Brain microvascular endothelial cell (primary cell): ENCODE measurements at regions not wholly inside any gene's neighbourhood (a gene's known extent, or its start where the extent isn't known, plus 50 kb on each side); places are given as distances from the start of the nearest gene placed in this dataset.
"Not testable (repeated sequence)": the region's sequence is repeated elsewhere in the genome, so short reads cannot be mapped to it uniquely, and the experiment has no call there.

Experiments
- DNase-seq: peaks from one replicate; pipeline ENCODE4 v3.0.0-alpha.2; 2020
- H3K27ac ChIP-seq: fragments of 250-450 bp; sonication (Bioruptor Pico); 2 replicates; pipeline ENCODE4 v1.5.1; 2020; ENCODE audit warnings: mild to moderate bottlenecking, moderate library complexity
- H3K27me3 ChIP-seq: fragments of 250-450 bp; sonication (Bioruptor Pico); replicated peaks from 2 replicates; pipeline ENCODE4 v1.5.1; 2020; ENCODE audit warnings: mild to moderate bottlenecking
- H3K36me3 ChIP-seq: fragments of 250-450 bp; sonication (Bioruptor Pico); replicated peaks from 2 replicates; pipeline ENCODE4 v1.5.1; 2020; ENCODE audit warnings: mild to moderate bottlenecking
- H3K4me3 ChIP-seq: 2 replicates; pipeline ENCODE4 v1.5.1; 2011; ENCODE audit warnings: low read depth, mild to moderate bottlenecking, control low read depth, low read length, moderate library complexity
- in situ Hi-C: cut with HindIII; loops from 2 replicates; pipeline ENCODE4 v1.10.0; 2017; ENCODE audit warnings: low sequenced_read_pairs, low pct_ligation_motif_present
- TF ChIP-seq, protein P1 (sequence below): IDR thresholded peaks from 2 replicates; pipeline ENCODE4 v1.5.1; 2011; ENCODE audit warnings: low read depth, mild to moderate bottlenecking, moderate library complexity, low read length, control low read depth, inconsistent platforms; ENCODE audit errors: missing control alignments

GRCh38 chr10:4279655-4280054, 494.6 kb upstream of the KLF6 start:
- no peak overlapping the region for H3K4me3 ChIP-seq

GRCh38 chr10:4278186-4278585, 493.2 kb upstream of the KLF6 start:
- in situ Hi-C loops: no loop called here
- no peak for DNase-seq
- Histone ChIP-seq H3K4me3 (no peak overlapping the region), H3K36me3 (no peaks in the 10 kb centered on the region), H3K27me3 (no peaks in the 10 kb centered on the region), H3K27ac (no peak overlapping the region)
- TF ChIP-seq, protein P1, sequence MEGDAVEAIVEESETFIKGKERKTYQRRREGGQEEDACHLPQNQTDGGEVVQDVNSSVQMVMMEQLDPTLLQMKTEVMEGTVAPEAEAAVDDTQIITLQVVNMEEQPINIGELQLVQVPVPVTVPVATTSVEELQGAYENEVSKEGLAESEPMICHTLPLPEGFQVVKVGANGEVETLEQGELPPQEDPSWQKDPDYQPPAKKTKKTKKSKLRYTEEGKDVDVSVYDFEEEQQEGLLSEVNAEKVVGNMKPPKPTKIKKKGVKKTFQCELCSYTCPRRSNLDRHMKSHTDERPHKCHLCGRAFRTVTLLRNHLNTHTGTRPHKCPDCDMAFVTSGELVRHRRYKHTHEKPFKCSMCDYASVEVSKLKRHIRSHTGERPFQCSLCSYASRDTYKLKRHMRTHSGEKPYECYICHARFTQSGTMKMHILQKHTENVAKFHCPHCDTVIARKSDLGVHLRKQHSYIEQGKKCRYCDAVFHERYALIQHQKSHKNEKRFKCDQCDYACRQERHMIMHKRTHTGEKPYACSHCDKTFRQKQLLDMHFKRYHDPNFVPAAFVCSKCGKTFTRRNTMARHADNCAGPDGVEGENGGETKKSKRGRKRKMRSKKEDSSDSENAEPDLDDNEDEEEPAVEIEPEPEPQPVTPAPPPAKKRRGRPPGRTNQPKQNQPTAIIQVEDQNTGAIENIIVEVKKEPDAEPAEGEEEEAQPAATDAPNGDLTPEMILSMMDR: no peak

More at GRCh38 chr10:4279655-4280054, 494.6 kb upstream of the KLF6 start:
- no peak for DNase-seq
- no peak overlapping the region for H3K27ac ChIP-seq
- in situ Hi-C loops: no loop called here
- no peaks in the 10 kb centered on the region for H3K27me3 ChIP-seq
- no peaks in the 10 kb centered on the region for H3K36me3 ChIP-seq
- TF ChIP-seq, protein P1: no peak

DNA sequence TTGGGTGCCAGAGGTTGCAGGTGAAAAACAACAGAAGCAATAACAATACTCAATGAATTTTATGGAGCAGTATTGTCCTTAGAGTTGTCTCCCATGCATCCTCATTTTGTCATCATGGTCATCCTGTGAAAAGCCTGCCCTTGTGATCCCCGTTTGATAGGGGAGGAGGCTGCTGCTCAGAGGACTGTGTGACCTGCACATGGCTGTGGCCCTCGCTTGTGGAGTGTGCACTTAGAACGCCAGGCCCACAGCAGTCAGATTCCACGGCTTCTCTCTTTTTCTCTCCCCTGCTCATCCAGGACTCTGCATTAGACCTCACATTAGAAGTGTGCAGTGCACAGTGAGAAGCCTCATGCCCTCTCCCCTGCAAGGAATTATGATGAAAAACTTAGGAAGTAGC, 491.1 kb upstream of the KLF6 start:
- no peaks in the 10 kb centered on the region for H3K36me3 ChIP-seq
- TF ChIP-seq, protein P1: no peak
- in situ Hi-C loops: no loop called here
- no peak for DNase-seq
- H3K27me3 ChIP-seq: no peaks in the 10 kb centered on the region
- no peak overlapping the region for H3K4me3 ChIP-seq
- H3K27ac ChIP-seq: no peak overlapping the region

- H3K36me3 ChIP-seq, H3K27me3 ChIP-seq, DNase-seq, H3K4me3 ChIP-seq, H3K27ac ChIP-seq, in situ Hi-C loops: not testable (repeated sequence)
Observed at GRCh38 chr10:4274671-4275070, 489.7 kb upstream of the KLF6 start.

GRCh38 chr10:4271193-4271592, 486.2 kb upstream of the KLF6 start:
- no peaks in the 10 kb centered on the region for H3K36me3 ChIP-seq
- no peak for DNase-seq
- H3K27ac ChIP-seq: no peak overlapping the region
- no peaks in the 10 kb centered on the region for H3K27me3 ChIP-seq
- in situ Hi-C loops: no loop called here
- TF ChIP-seq, protein P1: no peak
- no peak overlapping the region for H3K4me3 ChIP-seq

- no peaks in the 10 kb centered on the region for H3K27me3 ChIP-seq
- no peak overlapping the region for H3K27ac ChIP-seq
- TF ChIP-seq, protein P1: no peak
- H3K36me3 ChIP-seq: no peaks in the 10 kb centered on the region
- no peak overlapping the region for H3K4me3 ChIP-seq
- peak; percentile 81 for DNase-seq
- in situ Hi-C loops: no loop called here
Observed at GRCh38 chr10:4270116-4270515, 485.1 kb upstream of the KLF6 start.

GRCh38 chr10:4268490-4268889, 483.5 kb upstream of the KLF6 start:
- H3K27me3 ChIP-seq, H3K27ac ChIP-seq, DNase-seq, H3K4me3 ChIP-seq, in situ Hi-C loops, H3K36me3 ChIP-seq: not testable (repeated sequence)
